ENCODE measurements at regions not wholly inside any gene's neighbourhood (a gene's known extent, or its start where the extent isn't known, plus 50 kb on each side); places are given as distances from the start of the nearest gene placed in this dataset.

GRCh38 chr3:87563712-87564111 lies 287.3 kb upstream of the POU1F1 start:
- TF ChIP-seq TAF1 (IDR thresholded peaks at IDR 0.05; ENCODE audit: borderline replicate concordance, low read depth, low read length) = no peak
- TF ChIP-seq POLR2A (IDR thresholded peaks at IDR 0.05; ENCODE audit: low read depth, low read length) = no peak
